ENCODE measurements at regions not wholly inside any gene's neighbourhood (a gene's known extent, or its start where the extent isn't known, plus 50 kb on each side); places are given as distances from the start of the nearest gene placed in this dataset.
"Not testable (repeated sequence)": the region's sequence is repeated elsewhere in the genome, so short reads cannot be mapped to it uniquely, and the experiment has no call there.

DNA sequence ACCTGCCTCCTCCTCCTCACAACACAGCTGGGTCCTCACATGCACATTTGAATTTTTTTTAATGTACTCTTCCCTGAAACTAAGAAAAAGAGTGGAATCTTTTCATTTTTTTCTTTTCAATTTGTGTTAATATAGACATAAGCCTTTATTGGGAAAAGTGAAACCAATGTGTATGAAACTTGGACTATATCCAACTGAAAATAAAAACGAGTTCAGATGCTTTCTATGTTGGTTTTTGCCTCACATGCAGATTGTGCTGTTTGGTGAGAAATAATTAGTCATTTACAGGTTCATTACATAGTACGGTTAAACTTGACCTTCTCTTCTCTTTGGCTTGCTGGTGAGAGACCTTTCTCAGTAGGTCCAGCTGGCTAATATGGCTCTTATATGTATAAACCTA is 515.2 kb upstream of the FANCL start:
- intact Hi-C loops (cut with DNase I): no loop called here
- whole genome bisulfite sequencing, 2 donors: 11 to 15% methylated on average over 2 of the region's 2 CpGs
- H3K4me3 ChIP-seq: no peak overlapping the region
- H3K27me3 ChIP-seq: no peaks in the 10 kb centered on the region
- H3K9me3 ChIP-seq: no peaks in the 10 kb centered on the region
- no peak for DNase-seq
- no peaks in the 10 kb centered on the region for H3K4me1 ChIP-seq
- H3K27ac ChIP-seq: no peak overlapping the region
- peak; percentile 33 for ATAC-seq
- no peaks in the 10 kb centered on the region for H3K36me3 ChIP-seq (replicated peaks in 1 of 2; ENCODE audit: insufficient read depth in 1 of 2, low read depth in 2 of 2)
- TF ChIP-seq, protein P1, sequence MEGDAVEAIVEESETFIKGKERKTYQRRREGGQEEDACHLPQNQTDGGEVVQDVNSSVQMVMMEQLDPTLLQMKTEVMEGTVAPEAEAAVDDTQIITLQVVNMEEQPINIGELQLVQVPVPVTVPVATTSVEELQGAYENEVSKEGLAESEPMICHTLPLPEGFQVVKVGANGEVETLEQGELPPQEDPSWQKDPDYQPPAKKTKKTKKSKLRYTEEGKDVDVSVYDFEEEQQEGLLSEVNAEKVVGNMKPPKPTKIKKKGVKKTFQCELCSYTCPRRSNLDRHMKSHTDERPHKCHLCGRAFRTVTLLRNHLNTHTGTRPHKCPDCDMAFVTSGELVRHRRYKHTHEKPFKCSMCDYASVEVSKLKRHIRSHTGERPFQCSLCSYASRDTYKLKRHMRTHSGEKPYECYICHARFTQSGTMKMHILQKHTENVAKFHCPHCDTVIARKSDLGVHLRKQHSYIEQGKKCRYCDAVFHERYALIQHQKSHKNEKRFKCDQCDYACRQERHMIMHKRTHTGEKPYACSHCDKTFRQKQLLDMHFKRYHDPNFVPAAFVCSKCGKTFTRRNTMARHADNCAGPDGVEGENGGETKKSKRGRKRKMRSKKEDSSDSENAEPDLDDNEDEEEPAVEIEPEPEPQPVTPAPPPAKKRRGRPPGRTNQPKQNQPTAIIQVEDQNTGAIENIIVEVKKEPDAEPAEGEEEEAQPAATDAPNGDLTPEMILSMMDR (IDR thresholded peaks at IDR 0.05): no peak
- no peak for TF ChIP-seq POLR2A (IDR thresholded peaks at IDR 0.05)

DNA sequence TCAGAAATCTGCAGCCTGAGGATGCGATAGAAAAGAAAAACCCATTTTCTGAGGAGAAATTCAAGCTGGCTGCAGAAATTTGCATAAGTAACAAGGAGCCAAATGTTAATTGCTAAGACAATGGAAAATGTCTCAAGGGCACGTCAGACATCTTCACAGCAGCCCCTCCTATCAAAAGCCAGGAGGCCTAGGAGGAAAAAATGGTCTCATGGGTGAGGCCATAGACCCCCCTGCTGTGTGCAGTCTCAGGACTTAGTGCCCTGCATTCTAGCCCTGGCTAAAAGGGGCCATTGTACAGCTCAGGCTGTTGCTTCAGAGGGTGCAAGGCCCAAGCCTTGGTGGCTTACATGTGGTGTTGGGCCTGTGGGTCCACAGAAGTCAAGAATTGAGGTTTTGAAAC is 511.4 kb upstream of the FANCL start:
- H3K4me3 ChIP-seq; H3K27me3 ChIP-seq; DNase-seq; ATAC-seq; H3K36me3 ChIP-seq (replicated peaks in 1 of 2; ENCODE audit: insufficient read depth in 1 of 2, low read depth in 2 of 2); H3K27ac ChIP-seq; H3K9me3 ChIP-seq; H3K4me1 ChIP-seq; intact Hi-C loops (cut with DNase I): not testable (repeated sequence)
- WGBS, 2 donors: 48 to 75% methylated on average over 2 of the region's 2 CpGs

DNA sequence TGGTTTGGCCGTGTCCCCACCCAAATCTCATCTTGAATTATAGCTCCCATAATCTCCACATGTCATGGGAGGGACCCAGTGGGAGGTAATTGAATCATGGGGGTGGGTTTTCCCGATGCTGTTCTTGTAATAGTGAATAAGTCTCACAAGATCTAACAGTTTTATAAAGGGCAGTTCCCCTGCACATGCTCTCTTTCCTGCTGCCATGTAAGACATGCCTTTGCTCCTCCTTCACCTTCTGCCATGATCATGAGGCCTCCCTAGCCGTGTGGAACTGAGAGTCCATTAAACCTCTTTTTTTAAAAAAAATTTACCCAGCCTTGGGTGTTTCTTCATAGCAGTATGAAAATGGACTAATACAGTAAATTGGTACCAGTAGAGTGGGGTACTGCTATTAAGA is 510.6 kb upstream of the FANCL start:
- DNase-seq; H3K9me3 ChIP-seq; H3K27me3 ChIP-seq; H3K4me1 ChIP-seq; H3K4me3 ChIP-seq; intact Hi-C loops (cut with DNase I); H3K36me3 ChIP-seq (replicated peaks in 1 of 2; ENCODE audit: insufficient read depth in 1 of 2, low read depth in 2 of 2); ATAC-seq; H3K27ac ChIP-seq: not testable (repeated sequence)
- 71 to 82% methylated on average over 3 of the region's 3 CpGs for WGBS, 2 donors

DNA sequence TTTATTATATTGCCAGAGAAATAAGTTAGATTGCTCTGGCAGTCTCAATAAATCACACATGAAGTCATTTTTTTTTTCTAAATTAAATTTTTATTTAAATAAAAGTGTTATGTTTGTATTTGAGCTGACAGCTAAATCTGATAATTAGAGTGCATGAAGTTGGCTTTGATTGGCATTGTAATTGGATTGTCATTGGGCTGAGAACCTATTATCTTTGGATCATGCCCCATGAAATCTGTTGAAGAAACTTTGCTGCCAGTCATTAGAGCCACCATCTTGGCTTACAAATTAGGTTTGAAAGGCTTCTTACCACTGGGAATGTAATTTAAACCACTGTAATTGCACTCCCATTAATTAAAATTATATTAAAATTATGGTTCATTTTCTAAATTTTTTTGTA is 507.9 kb upstream of the FANCL start:
- DNase-seq: no peak
- ATAC-seq: no peak
- TF ChIP-seq, protein P1 (IDR thresholded peaks at IDR 0.05): no peak
- no peak for TF ChIP-seq POLR2A (IDR thresholded peaks at IDR 0.05)

DNA sequence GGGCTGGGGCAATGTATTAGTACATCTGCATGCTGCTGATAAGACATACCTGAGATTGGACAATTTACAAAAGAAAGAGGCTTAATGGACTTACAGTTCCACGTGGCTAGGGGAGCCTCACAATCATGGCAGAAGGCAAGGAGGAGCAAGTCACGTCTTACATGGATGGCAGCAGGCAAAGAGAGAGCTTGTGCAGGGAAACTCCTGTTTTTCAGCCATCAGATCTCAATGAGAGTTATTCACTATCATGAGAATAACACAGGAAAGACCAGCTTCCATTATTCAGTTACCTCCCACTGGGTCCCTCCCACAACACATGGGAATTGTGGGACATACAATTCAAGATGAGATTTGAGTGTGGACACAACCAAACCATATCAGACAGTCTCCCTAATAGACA is 504.2 kb upstream of the FANCL start:
- H3K4me3 ChIP-seq; H3K9me3 ChIP-seq; ATAC-seq; H3K27ac ChIP-seq; intact Hi-C loops (cut with DNase I); H3K27me3 ChIP-seq; H3K36me3 ChIP-seq (replicated peaks in 1 of 2; ENCODE audit: insufficient read depth in 1 of 2, low read depth in 2 of 2); H3K4me1 ChIP-seq; DNase-seq: not testable (repeated sequence)
- WGBS, 2 donors: 51 to 57% methylated on average over 2 of the region's 2 CpGs

More for the DNA sequence above, 507.9 kb upstream of the FANCL start:
- H3K4me3 ChIP-seq: no peak overlapping the region
- no peaks in the 10 kb centered on the region for H3K4me1 ChIP-seq
- no peaks in the 10 kb centered on the region for H3K27me3 ChIP-seq
- H3K9me3 ChIP-seq: no peaks in the 10 kb centered on the region
- intact Hi-C loops (cut with DNase I): no loop called here
- H3K36me3 ChIP-seq (replicated peaks in 1 of 2; ENCODE audit: insufficient read depth in 1 of 2, low read depth in 2 of 2): no peaks in the 10 kb centered on the region
- no peak overlapping the region for H3K27ac ChIP-seq

DNA sequence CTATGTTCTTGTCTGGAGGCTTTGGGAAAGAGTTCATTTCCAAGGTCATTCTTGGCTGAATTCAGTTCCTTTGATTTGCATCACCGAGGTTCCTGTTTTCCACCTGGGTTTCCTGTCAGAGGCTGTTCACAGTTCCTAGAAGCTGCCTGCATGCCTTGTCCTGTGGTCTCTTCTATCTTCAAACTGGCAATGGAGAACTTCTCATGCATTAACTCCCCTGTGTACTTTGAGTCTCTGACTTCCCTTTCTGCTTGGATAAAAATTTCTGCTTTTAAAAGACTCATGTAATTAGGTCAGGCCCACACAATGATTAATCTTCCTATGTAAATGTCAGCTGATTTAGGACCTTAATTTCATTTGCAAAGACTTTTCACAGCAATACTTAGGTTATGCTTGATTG is 499.3 kb upstream of the FANCL start:
- no peaks in the 10 kb centered on the region for H3K4me1 ChIP-seq
- intact Hi-C loops (cut with DNase I): no loop called here
- no peak overlapping the region for H3K27ac ChIP-seq
- DNase-seq (no peak), ATAC-seq (no peak)
- H3K27me3 ChIP-seq: no peaks in the 10 kb centered on the region
- TF ChIP-seq, protein P1 (IDR thresholded peaks at IDR 0.05): no peak
- TF ChIP-seq POLR2A (IDR thresholded peaks at IDR 0.05): no peak
- H3K9me3 ChIP-seq: no peaks in the 10 kb centered on the region
- H3K4me3 ChIP-seq: no peak overlapping the region
- WGBS, 2 donors: 42 to 50% methylated on average over 1 of the region's 1 CpG
- H3K36me3 ChIP-seq (replicated peaks in 1 of 2; ENCODE audit: insufficient read depth in 1 of 2, low read depth in 2 of 2): no peaks in the 10 kb centered on the region
